ENCODE measurements at regions not wholly inside any gene's neighbourhood (a gene's known extent, or its start where the extent isn't known, plus 50 kb on each side); places are given as distances from the start of the nearest gene placed in this dataset.

- no peak for TF ChIP-seq CTCF (IDR thresholded peaks at IDR 0.05; ENCODE audit: poor library complexity)
- TF ChIP-seq EZH2 (IDR thresholded peaks at IDR 0.05; ENCODE audit: borderline replicate concordance) = no peak
- TF ChIP-seq EZH2phosphoT487 (IDR thresholded peaks at IDR 0.05; ENCODE audit: low read depth, severe bottlenecking, unreplicated experiment) = no peak
Observed at GRCh38 chr6:80502871-80503270, 396.4 kb downstream of the BCKDHB start.

All from hepatocyte (in vitro differentiated cells).